Mucosa of rectum (tissue), 2 donors: ENCODE measurements at regions not wholly inside any gene's neighbourhood (a gene's known extent, or its start where the extent isn't known, plus 50 kb on each side); places are given as distances from the start of the nearest gene placed in this dataset.

Experiments used
- H3K27ac ChIP-seq, 2 donors: one replicate each; pipeline ENCODE4 v1.7.0; 2013; ENCODE audit warnings: inconsistent platforms in 2 of 2, low read depth in 2 of 2, low read length in 2 of 2
- H3K27me3 ChIP-seq, 2 donors: one replicate each; pipeline ENCODE4 v1.7.0; 2013; ENCODE audit warnings: low read length in 2 of 2; ENCODE audit not compliant: control insufficient read depth in 2 of 2, insufficient read depth in 2 of 2
- H3K36me3 ChIP-seq, 2 donors: one replicate each; pipeline ENCODE4 v1.7.0; 2013; ENCODE audit warnings: low read length in 2 of 2; ENCODE audit not compliant: control insufficient read depth in 2 of 2, insufficient read depth in 2 of 2
- H3K4me1 ChIP-seq, 2 donors: one replicate each; pipeline ENCODE4 v1.7.0; 2013; ENCODE audit warnings: low read length in 2 of 2, mild to moderate bottlenecking in 1 of 2; ENCODE audit not compliant: control insufficient read depth in 2 of 2, insufficient read depth in 2 of 2
- H3K4me3 ChIP-seq, 2 donors: one replicate each; pipeline ENCODE4 v1.7.0; 2013; ENCODE audit warnings: low read length in 2 of 2
- H3K9ac ChIP-seq, 2 donors: one replicate each; pipeline ENCODE4 v1.7.0; 2013; ENCODE audit warnings: low read length in 2 of 2, low read depth in 1 of 2, mild to moderate bottlenecking in 1 of 2
- H3K9me3 ChIP-seq, 2 donors: one replicate each; pipeline ENCODE4 v1.7.0; 2013; ENCODE audit warnings: low read length in 2 of 2; ENCODE audit not compliant: control insufficient read depth in 2 of 2
- donor health status: healthy.
- donor health status: Normal muscosa, but diverticular disease.

DNA sequence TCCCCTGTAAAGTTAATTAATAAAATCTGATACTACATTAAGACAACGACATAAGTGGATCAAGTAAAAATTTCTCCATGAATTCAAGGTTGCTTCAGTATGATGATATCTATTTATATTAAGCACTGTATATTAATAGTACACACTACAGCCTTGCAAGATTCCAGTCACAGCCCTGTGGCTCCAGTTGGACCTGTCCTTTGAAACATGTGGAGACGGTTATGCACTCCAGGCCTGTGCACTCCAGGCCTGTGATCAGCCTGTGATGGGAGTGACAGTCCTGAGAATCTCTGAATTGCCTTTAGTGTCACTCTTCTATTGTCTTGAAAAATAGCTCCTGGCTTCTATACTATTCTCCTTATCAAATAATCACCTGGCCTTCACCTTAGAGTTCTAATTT is 981.1 kb upstream of the AGA start:
- Histone ChIP-seq H3K36me3 (no peaks in the 10 kb centered on the region), H3K4me3 (no peak overlapping the region), H3K27me3 (no peaks in the 10 kb centered on the region), H3K9ac (no peak overlapping the region), H3K9me3 (no peaks in the 10 kb centered on the region), H3K4me1 (no peaks in the 10 kb centered on the region), H3K27ac (no peak overlapping the region)

DNA sequence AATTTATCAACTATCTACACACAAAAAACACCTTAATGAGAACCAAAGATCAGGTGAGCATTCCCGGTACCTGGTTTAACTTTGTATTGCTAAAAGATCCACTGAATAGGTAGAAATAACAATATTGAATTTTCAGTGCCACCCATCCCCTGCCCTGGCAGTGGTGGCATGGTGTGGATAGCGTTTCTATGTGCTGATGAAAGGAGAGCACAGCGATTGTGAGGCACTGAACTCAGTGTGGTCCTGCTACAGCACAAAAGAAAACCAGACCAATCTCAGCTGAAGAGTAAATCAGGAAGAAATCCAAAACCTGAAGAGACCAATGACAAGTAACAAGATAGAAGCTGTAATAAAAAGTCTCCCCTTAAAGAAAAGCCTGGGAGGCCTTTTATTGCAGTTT is 984.6 kb upstream of the AGA start:
- Histone ChIP-seq H3K36me3 (no peaks in the 10 kb centered on the region), H3K27ac (no peak overlapping the region), H3K9me3 (no peaks in the 10 kb centered on the region), H3K9ac (no peak overlapping the region), H3K4me1 (no peaks in the 10 kb centered on the region), H3K27me3 (no peaks in the 10 kb centered on the region), H3K4me3 (no peak overlapping the region)

DNA sequence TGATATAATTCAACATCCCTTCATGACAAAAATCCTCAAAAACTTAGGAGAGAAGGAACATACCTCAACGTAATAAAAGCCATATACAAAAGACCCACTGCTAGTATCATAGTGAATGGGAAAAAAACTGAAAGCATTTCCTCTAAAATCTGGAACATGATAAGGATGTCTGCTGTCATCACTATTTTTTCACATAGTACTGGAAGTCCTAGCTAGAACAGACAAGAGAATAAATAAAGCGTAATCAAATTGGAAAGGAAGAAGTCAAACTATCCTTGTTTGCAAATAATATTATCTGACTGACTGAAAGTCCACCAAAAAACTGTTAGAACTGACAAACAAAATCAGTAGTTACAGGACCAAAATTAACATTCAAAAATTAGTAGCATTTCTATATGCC is 985.4 kb upstream of the AGA start:
- Histone ChIP-seq H3K27me3 (no peaks in the 10 kb centered on the region), H3K27ac (no peak overlapping the region), H3K9ac (no peak overlapping the region), H3K36me3 (no peaks in the 10 kb centered on the region), H3K4me3 (no peak overlapping the region), H3K9me3 (no peaks in the 10 kb centered on the region), H3K4me1 (no peaks in the 10 kb centered on the region)

DNA sequence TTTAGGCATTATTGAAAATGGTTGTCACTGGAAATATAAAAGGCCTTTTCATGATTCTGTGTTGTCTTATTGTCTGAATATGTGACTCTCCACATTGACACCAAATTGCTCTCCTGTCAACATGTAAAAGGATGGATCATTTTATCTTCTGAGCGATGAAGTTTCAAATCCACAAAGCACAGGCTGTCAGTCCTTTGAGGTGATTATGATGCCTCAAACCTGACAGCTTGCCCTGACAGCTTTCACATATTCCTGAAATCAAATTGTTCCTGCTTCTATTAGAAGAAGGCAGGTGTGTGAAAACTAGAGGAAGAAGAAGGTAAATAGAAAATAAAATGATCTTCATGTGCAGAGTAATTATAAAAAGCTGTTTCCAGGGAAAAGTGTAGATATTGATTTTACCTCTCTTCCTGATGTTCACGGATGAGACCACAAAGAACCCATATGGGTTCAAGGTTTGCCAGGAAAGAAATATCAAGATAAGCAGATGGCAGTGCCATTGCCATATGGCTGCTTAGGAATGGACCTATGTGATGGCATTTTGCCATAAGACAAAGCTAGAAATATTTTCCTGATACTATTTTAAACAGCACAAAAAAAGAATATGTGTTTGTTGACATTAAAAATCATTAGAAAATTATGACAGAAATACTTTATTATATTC is 1006.3 kb upstream of the AGA start:
- Histone ChIP-seq H3K4me3 (no peak overlapping the region), H3K9ac (no peak overlapping the region), H3K27me3 (no peaks in the 10 kb centered on the region)

DNA sequence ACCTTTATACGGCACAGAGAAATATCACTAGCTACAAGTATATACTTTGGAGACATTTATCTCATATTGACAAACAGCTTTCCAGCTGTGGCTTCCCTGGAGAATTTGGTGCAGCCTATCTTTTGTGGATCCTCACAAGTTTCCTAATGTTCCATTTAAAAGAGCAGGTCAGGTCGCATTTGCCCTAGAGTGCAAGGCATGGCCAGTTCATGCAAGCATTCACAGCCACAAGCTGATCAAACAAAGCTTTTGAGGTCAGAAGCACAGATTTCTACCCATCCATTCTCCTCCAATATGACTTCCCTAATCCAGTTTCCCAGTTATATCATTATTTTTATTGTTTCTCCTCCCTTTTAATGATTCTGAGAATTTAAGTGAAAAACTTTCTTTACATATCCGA is 1008.4 kb upstream of the AGA start:
- no peaks in the 10 kb centered on the region for H3K4me1 ChIP-seq
- no peak overlapping the region for H3K4me3 ChIP-seq
- no peaks in the 10 kb centered on the region for H3K36me3 ChIP-seq
- H3K9ac ChIP-seq: no peak overlapping the region
- H3K9me3 ChIP-seq: no peaks in the 10 kb centered on the region
- H3K27me3 ChIP-seq: no peaks in the 10 kb centered on the region
- H3K27ac ChIP-seq: no peak overlapping the region

More for the DNA sequence above, 1006.3 kb upstream of the AGA start:
- Histone ChIP-seq H3K9me3 (no peaks in the 10 kb centered on the region), H3K4me1 (no peaks in the 10 kb centered on the region), H3K27ac (no peak overlapping the region), H3K36me3 (no peaks in the 10 kb centered on the region)

DNA sequence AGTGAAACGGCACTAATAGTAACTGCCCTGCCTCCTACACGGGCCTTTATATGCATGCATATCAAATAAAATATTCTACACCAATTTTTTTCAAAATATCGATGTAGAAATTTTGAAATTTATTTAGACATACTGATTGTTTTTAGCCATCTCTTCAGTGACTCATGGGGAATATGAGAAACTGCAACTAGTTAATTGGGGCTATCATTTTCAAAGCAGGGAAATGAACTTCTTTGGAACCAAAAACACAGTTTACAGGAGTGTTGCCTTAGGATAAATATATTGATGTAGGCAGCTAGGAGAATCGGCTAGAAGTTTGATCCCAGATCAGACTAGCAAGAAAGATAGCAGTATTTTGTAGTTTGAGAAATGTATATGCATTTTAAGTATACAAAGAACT is 1010.8 kb upstream of the AGA start:
- H3K27me3 ChIP-seq: no peaks in the 10 kb centered on the region
- no peak overlapping the region for H3K27ac ChIP-seq
- H3K9ac ChIP-seq: no peak overlapping the region
- no peaks in the 10 kb centered on the region for H3K36me3 ChIP-seq
- H3K9me3 ChIP-seq: no peaks in the 10 kb centered on the region
- H3K4me1 ChIP-seq: no peaks in the 10 kb centered on the region
- no peak overlapping the region for H3K4me3 ChIP-seq

DNA sequence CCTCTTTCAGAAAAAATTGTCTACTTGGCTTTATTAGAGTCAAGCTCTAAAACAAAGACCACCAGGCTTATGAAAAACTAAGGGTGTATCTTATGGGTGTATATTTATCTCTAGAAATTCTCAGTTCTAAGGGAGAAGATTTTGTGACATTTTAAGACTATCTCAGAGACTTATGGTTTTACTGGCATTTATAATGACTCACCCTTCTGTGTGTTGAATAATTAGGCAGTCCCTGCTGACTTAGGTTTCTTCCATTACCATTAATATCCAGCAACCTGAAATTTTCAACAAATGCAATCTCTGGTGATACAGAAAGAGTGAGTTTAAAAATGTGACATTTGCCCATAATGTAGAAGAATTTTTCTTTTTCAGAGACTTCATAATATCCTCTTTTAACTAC is 1015.0 kb upstream of the AGA start:
- H3K4me3 ChIP-seq: no peak overlapping the region
- H3K9me3 ChIP-seq: no peaks in the 10 kb centered on the region
- no peak overlapping the region for H3K9ac ChIP-seq
- no peaks in the 10 kb centered on the region for H3K36me3 ChIP-seq
- no peaks in the 10 kb centered on the region for H3K4me1 ChIP-seq
- no peaks in the 10 kb centered on the region for H3K27me3 ChIP-seq
- no peak overlapping the region for H3K27ac ChIP-seq

DNA sequence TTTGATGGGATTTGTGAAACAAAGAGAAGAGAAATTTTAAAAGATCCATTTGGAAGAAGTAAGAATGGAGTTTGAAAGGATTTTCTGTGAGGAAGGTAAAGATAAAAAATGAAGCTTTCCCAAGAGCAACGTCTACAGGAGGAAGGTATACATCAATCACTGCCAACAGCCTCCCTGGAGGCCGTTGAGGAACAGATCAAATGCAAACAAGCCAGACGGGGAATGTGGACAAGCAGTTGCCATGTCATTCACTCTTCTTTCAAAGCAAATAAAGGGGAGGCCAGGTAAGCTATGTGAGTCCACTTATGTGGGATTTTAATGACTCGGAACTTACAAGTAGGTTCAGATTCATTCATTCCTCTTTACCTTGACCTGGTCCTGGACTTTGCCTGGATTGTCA is 1020.5 kb upstream of the AGA start:
- Histone ChIP-seq H3K9ac (no peak overlapping the region), H3K27me3 (no peaks in the 10 kb centered on the region), H3K4me3 (no peak overlapping the region), H3K27ac (no peak overlapping the region), H3K9me3 (no peaks in the 10 kb centered on the region), H3K4me1 (no peaks in the 10 kb centered on the region), H3K36me3 (no peaks in the 10 kb centered on the region)

DNA sequence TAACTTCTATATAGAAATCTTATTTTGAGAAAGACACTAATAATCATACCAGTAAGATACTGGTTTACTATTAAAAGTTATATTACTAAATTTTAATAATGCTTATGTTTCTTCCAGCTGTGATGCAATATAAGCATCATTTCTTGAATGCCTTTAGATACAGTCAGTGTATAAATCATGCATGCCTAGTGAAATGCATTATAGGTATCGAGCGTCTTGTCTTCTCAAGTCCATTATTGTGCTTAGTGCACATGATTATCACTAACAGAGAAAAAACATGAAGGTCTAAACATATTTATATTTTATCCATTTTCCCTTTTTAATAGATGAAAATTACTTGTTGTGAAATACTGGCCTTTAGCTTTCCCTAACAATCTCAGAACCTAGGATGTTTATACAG is 1021.5 kb upstream of the AGA start:
- Histone ChIP-seq H3K9me3 (no peaks in the 10 kb centered on the region), H3K9ac (no peak overlapping the region), H3K4me1 (no peaks in the 10 kb centered on the region), H3K4me3 (no peak overlapping the region), H3K27ac (no peak overlapping the region), H3K27me3 (no peaks in the 10 kb centered on the region), H3K36me3 (no peaks in the 10 kb centered on the region)

DNA sequence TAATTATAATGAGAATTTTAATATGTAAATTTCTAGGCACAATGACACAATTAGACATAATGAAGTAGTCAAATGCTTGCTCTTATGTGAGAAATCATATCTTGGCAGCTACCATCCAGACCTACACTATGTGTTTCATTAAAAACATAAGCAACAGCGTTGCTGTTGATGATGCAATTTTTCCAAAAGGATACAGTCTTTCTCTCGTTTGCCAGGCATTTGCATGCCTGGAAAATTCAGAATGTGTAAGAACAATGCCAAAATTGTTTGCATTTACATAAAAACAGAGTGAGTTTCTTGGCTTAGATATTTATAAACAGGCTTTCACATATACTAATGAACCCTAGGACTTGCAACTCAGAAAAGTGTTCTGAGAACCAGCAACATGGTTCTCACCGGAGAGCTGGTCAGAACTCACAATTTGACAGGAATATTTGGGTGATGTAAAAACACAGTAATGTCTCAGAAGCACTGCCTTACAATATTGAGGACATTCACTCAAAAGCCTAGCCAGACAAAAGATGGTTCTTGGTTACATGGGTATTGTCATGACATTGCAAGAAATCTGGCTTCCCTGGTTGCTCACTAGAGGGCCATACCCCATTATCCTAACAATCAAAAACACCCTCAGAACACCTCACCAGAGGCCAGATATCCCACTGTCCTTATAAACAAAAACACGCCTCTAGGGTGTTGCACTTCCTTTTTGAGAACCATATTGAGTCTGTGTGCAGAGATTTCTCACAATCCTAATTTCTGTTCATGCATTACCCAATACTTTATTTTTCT is 1029.0 kb upstream of the AGA start:
- Histone ChIP-seq H3K4me1 (no peaks in the 10 kb centered on the region), H3K36me3 (no peaks in the 10 kb centered on the region), H3K4me3 (no peak overlapping the region), H3K9ac (no peak overlapping the region), H3K27me3 (no peaks in the 10 kb centered on the region), H3K9me3 (no peaks in the 10 kb centered on the region), H3K27ac (no peak overlapping the region)
